HCT116 (cell line): ENCODE measurements at regions not wholly inside any gene's neighbourhood (a gene's known extent, or its start where the extent isn't known, plus 50 kb on each side); places are given as distances from the start of the nearest gene placed in this dataset.

ENCODE experiments used
- CEBPB ChIP-seq: IDR thresholded peaks from 2 replicates; pipeline ENCODE4 v1.6.1; 2012; ENCODE audit warnings: low read depth
- EZH2 ChIP-seq: fragments of 200-600 bp; sonication (generic); IDR thresholded peaks from 2 replicates; pipeline ENCODE4 v1.6.1; 2017; ENCODE audit warnings: antibody characterized with exemption, mixed run types
- EZH2phosphoT487 ChIP-seq: fragments of 200-600 bp; IDR thresholded peaks from 2 replicates; pipeline ENCODE4 v1.6.1; 2018; ENCODE audit warnings: antibody characterized with exemption, borderline replicate concordance
- POLR2AphosphoS5 ChIP-seq: IDR thresholded peaks from 2 replicates; pipeline ENCODE4 v1.6.1; 2011; ENCODE audit warnings: mild to moderate bottlenecking, low read depth, low read length, moderate library complexity
- TF ChIP-seq, protein P1 (sequence below), 3 experiments: fragments of 200-600 bp in 1 of 3; sonication (generic) in 1 of 3; IDR thresholded peaks in 2 of 3; conservative IDR thresholded peaks in 1 of 3; 2 replicates each; pipeline ENCODE4 v1.5.1; 2012 to 2017; ENCODE audit warnings: low read depth in 2 of 3, low read length in 2 of 3, antibody characterized with exemption in 1 of 3, borderline replicate concordance in 1 of 3, control low read depth in 1 of 3, mild to moderate bottlenecking in 1 of 3, mixed read lengths in 1 of 3, mixed run types in 1 of 3, moderate library complexity in 1 of 3; ENCODE audit not compliant: insufficient read depth in 1 of 3
- TF ChIP-seq, protein P2 (sequence below): IDR thresholded peaks from 2 replicates; pipeline ENCODE4 v1.6.1; 2012; ENCODE audit warnings: low read depth

DNA sequence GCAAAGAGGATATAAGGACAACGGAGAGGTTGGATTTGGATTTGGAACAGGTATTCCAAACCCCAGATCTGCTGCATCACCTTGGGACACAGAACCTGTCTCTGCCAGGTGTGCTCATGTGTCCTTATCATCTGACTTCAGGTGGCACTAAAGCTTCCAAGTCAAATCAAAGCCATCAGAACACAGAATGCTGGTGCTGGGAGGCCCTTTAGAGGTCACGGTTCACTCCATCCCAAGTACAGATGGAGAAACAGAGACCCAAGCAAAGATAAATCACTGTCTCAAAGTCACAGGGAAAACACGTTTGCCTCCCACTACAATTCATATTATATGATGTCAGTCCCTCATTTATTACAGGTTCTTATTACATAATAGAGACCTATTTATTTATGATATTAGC lies 72.8 kb downstream of the HES1 start:
- TF ChIP-seq, protein P1, sequence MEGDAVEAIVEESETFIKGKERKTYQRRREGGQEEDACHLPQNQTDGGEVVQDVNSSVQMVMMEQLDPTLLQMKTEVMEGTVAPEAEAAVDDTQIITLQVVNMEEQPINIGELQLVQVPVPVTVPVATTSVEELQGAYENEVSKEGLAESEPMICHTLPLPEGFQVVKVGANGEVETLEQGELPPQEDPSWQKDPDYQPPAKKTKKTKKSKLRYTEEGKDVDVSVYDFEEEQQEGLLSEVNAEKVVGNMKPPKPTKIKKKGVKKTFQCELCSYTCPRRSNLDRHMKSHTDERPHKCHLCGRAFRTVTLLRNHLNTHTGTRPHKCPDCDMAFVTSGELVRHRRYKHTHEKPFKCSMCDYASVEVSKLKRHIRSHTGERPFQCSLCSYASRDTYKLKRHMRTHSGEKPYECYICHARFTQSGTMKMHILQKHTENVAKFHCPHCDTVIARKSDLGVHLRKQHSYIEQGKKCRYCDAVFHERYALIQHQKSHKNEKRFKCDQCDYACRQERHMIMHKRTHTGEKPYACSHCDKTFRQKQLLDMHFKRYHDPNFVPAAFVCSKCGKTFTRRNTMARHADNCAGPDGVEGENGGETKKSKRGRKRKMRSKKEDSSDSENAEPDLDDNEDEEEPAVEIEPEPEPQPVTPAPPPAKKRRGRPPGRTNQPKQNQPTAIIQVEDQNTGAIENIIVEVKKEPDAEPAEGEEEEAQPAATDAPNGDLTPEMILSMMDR (IDR thresholded peaks at IDR 0.05 in 2 of 3, conservative IDR thresholded peaks at IDR 0.05 in 1 of 3; ENCODE audit: borderline replicate concordance in 1 of 3, insufficient read depth in 1 of 3, low read depth in 2 of 3, low read length in 2 of 3): no peak
- TF ChIP-seq, protein P2, sequence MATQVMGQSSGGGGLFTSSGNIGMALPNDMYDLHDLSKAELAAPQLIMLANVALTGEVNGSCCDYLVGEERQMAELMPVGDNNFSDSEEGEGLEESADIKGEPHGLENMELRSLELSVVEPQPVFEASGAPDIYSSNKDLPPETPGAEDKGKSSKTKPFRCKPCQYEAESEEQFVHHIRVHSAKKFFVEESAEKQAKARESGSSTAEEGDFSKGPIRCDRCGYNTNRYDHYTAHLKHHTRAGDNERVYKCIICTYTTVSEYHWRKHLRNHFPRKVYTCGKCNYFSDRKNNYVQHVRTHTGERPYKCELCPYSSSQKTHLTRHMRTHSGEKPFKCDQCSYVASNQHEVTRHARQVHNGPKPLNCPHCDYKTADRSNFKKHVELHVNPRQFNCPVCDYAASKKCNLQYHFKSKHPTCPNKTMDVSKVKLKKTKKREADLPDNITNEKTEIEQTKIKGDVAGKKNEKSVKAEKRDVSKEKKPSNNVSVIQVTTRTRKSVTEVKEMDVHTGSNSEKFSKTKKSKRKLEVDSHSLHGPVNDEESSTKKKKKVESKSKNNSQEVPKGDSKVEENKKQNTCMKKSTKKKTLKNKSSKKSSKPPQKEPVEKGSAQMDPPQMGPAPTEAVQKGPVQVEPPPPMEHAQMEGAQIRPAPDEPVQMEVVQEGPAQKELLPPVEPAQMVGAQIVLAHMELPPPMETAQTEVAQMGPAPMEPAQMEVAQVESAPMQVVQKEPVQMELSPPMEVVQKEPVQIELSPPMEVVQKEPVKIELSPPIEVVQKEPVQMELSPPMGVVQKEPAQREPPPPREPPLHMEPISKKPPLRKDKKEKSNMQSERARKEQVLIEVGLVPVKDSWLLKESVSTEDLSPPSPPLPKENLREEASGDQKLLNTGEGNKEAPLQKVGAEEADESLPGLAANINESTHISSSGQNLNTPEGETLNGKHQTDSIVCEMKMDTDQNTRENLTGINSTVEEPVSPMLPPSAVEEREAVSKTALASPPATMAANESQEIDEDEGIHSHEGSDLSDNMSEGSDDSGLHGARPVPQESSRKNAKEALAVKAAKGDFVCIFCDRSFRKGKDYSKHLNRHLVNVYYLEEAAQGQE: no peak
- no peak for TF ChIP-seq EZH2phosphoT487
- no peak for TF ChIP-seq POLR2AphosphoS5
- TF ChIP-seq CEBPB: no peak
- TF ChIP-seq EZH2: no peak
